Muscle layer of duodenum (tissue), 2 donors: ENCODE measurements at regions not wholly inside any gene's neighbourhood (a gene's known extent, or its start where the extent isn't known, plus 50 kb on each side); places are given as distances from the start of the nearest gene placed in this dataset.

Experiments
- H3K27ac ChIP-seq: one replicate; pipeline ENCODE4 v1.7.0; 2013; ENCODE audit warnings: mild to moderate bottlenecking, low read length
- H3K27me3 ChIP-seq: one replicate; pipeline ENCODE4 v1.7.0; 2013; ENCODE audit warnings: low read depth, mild to moderate bottlenecking, control low read depth, low read length
- H3K36me3 ChIP-seq, 2 donors: one replicate each; pipeline ENCODE4 v1.7.0; 2013; ENCODE audit warnings: low read length in 2 of 2, control low read depth in 1 of 2, mild to moderate bottlenecking in 1 of 2; ENCODE audit not compliant: insufficient read depth in 2 of 2, control insufficient read depth in 1 of 2
- H3K4me1 ChIP-seq, 2 donors: one replicate each; pipeline ENCODE4 v1.7.0; 2013; ENCODE audit warnings: low read length in 2 of 2, mild to moderate bottlenecking in 2 of 2, control low read depth in 1 of 2, moderate library complexity in 1 of 2; ENCODE audit not compliant: insufficient read depth in 2 of 2, control insufficient read depth in 1 of 2
- H3K4me3 ChIP-seq, 2 donors: one replicate each; pipeline ENCODE4 v1.7.0; 2013; ENCODE audit warnings: low read length in 2 of 2, low read depth in 1 of 2, mild to moderate bottlenecking in 1 of 2
- H3K9me3 ChIP-seq, 2 donors: one replicate each; pipeline ENCODE4 v1.7.0; 2013; ENCODE audit warnings: low read length in 2 of 2, control low read depth in 1 of 2, mild to moderate bottlenecking in 1 of 2; ENCODE audit not compliant: control insufficient read depth in 1 of 2
- donor health status: healthy.

- Histone ChIP-seq H3K9me3 (no peaks in the 10 kb centered on the region), H3K36me3 (no peaks in the 10 kb centered on the region), H3K4me1 (no peaks in the 10 kb centered on the region), H3K27me3 (no peaks in the 10 kb centered on the region), H3K4me3 (no peak overlapping the region), H3K27ac (no peak overlapping the region)
Measured at GRCh38 chr3:162421721-162422120, 925.1 kb downstream of the OTOL1 start.

- H3K9me3 ChIP-seq = no peaks in the 10 kb centered on the region
- H3K4me1 ChIP-seq = no peaks in the 10 kb centered on the region
- no peaks in the 10 kb centered on the region for H3K36me3 ChIP-seq
Measured at GRCh38 chr3:162428192-162428591, 931.6 kb downstream of the OTOL1 start.

GRCh38 chr3:162435750-162436149 lies 939.1 kb downstream of the OTOL1 start:
- H3K9me3 ChIP-seq = no peaks in the 10 kb centered on the region
- H3K4me1 ChIP-seq = no peaks in the 10 kb centered on the region
- no peaks in the 10 kb centered on the region for H3K27me3 ChIP-seq
- H3K36me3 ChIP-seq = no peaks in the 10 kb centered on the region
- H3K27ac ChIP-seq = no peak overlapping the region
- H3K4me3 ChIP-seq = no peak overlapping the region

More at GRCh38 chr3:162428192-162428591, 931.6 kb downstream of the OTOL1 start:
- H3K27ac ChIP-seq = no peak overlapping the region
- no peaks in the 10 kb centered on the region for H3K27me3 ChIP-seq
- no peak overlapping the region for H3K4me3 ChIP-seq

GRCh38 chr3:162436826-162437225 lies 940.2 kb downstream of the OTOL1 start:
- H3K27me3 ChIP-seq = no peaks in the 10 kb centered on the region
- no peak overlapping the region for H3K27ac ChIP-seq
- H3K9me3 ChIP-seq = no peaks in the 10 kb centered on the region
- H3K36me3 ChIP-seq = no peaks in the 10 kb centered on the region
- no peaks in the 10 kb centered on the region for H3K4me1 ChIP-seq
- no peak overlapping the region for H3K4me3 ChIP-seq

GRCh38 chr3:162437480-162437879 lies 940.9 kb downstream of the OTOL1 start:
- no peaks in the 10 kb centered on the region for H3K9me3 ChIP-seq
- H3K4me1 ChIP-seq = no peaks in the 10 kb centered on the region
- no peaks in the 10 kb centered on the region for H3K36me3 ChIP-seq
- no peak overlapping the region for H3K27ac ChIP-seq
- H3K27me3 ChIP-seq = no peaks in the 10 kb centered on the region
- H3K4me3 ChIP-seq = no peak overlapping the region

- Histone ChIP-seq H3K27ac (no peak overlapping the region), H3K4me1 (no peaks in the 10 kb centered on the region), H3K4me3 (no peak overlapping the region), H3K9me3 (no peaks in the 10 kb centered on the region), H3K27me3 (no peaks in the 10 kb centered on the region), H3K36me3 (no peaks in the 10 kb centered on the region)
Measured at GRCh38 chr3:162441716-162442115, 945.1 kb downstream of the OTOL1 start.

- Histone ChIP-seq H3K27me3 (no peaks in the 10 kb centered on the region), H3K9me3 (no peaks in the 10 kb centered on the region), H3K27ac (no peak overlapping the region), H3K4me3 (no peak overlapping the region), H3K4me1 (no peaks in the 10 kb centered on the region), H3K36me3 (no peaks in the 10 kb centered on the region)
Measured at GRCh38 chr3:162443376-162443775, 946.8 kb downstream of the OTOL1 start.

GRCh38 chr3:162468791-162469190 lies 972.2 kb downstream of the OTOL1 start:
- no peaks in the 10 kb centered on the region for H3K9me3 ChIP-seq

GRCh38 chr3:162487138-162487537 lies 990.5 kb downstream of the OTOL1 start:
- Histone ChIP-seq H3K4me1 (no peaks in the 10 kb centered on the region), H3K27ac (no peak overlapping the region), H3K27me3 (no peaks in the 10 kb centered on the region), H3K9me3 (no peaks in the 10 kb centered on the region), H3K4me3 (no peak overlapping the region), H3K36me3 (no peaks in the 10 kb centered on the region)

More at GRCh38 chr3:162468791-162469190, 972.2 kb downstream of the OTOL1 start:
- H3K36me3 ChIP-seq = no peaks in the 10 kb centered on the region
- no peaks in the 10 kb centered on the region for H3K4me1 ChIP-seq
- no peak overlapping the region for H3K27ac ChIP-seq
- no peak overlapping the region for H3K4me3 ChIP-seq
- no peaks in the 10 kb centered on the region for H3K27me3 ChIP-seq

GRCh38 chr3:162489853-162490252 lies 993.2 kb downstream of the OTOL1 start:
- Histone ChIP-seq H3K36me3 (no peaks in the 10 kb centered on the region), H3K27ac (no peak overlapping the region), H3K4me1 (no peaks in the 10 kb centered on the region), H3K27me3 (no peaks in the 10 kb centered on the region), H3K4me3 (no peak overlapping the region), H3K9me3 (no peaks in the 10 kb centered on the region)

GRCh38 chr3:162491952-162492351 lies 995.3 kb downstream of the OTOL1 start:
- H3K27ac ChIP-seq = no peak overlapping the region
- H3K27me3 ChIP-seq = no peaks in the 10 kb centered on the region
- no peaks in the 10 kb centered on the region for H3K36me3 ChIP-seq
- peaks cover 0 to 5% of the 10 kb centered on the region in 2 donors for H3K9me3 ChIP-seq
- no peak overlapping the region for H3K4me3 ChIP-seq
- H3K4me1 ChIP-seq = no peaks in the 10 kb centered on the region

- Histone ChIP-seq H3K27ac (no peak overlapping the region), H3K27me3 (no peaks in the 10 kb centered on the region), H3K4me3 (no peak overlapping the region), H3K4me1 (no peaks in the 10 kb centered on the region), H3K36me3 (no peaks in the 10 kb centered on the region), H3K9me3 (peaks cover 0 to 5% of the 10 kb centered on the region in 2 donors)
Measured at GRCh38 chr3:162492446-162493081, 996.0 kb downstream of the OTOL1 start.
